ENCODE measurements at regions not wholly inside any gene's neighbourhood (a gene's known extent, or its start where the extent isn't known, plus 50 kb on each side); places are given as distances from the start of the nearest gene placed in this dataset.

GRCh38 chr4:181265370-181265769, 977.8 kb upstream of the TENM3 start:
- H3K27ac ChIP-seq (ENCODE audit: poor library complexity, severe bottlenecking) = no peak overlapping the region

GRCh38 chr4:181271116-181271640, 972.0 kb upstream of the TENM3 start:
- no peaks in the 10 kb centered on the region for H3K36me3 ChIP-seq (ENCODE audit: low read depth)
- H3K27me3 ChIP-seq (ENCODE audit: insufficient read depth, poor library complexity, severe bottlenecking) = no peaks in the 10 kb centered on the region
- no peaks in the 10 kb centered on the region for H3K9me3 ChIP-seq (ENCODE audit: severe bottlenecking)
- H3K4me3 ChIP-seq (ENCODE audit: severe bottlenecking) = no peak overlapping the region
- DNase-seq (ENCODE audit: low spot score) (no peak), ATAC-seq (ENCODE audit: low read depth) (no peak)
- no peaks in the 10 kb centered on the region for H3K4me1 ChIP-seq (ENCODE audit: insufficient read depth, poor library complexity, severe bottlenecking)
- no peak overlapping the region for H3K27ac ChIP-seq (ENCODE audit: poor library complexity, severe bottlenecking)
- TF ChIP-seq CTCF (IDR thresholded peaks at IDR 0.05; ENCODE audit: poor library complexity, severe bottlenecking) = no peak

More at GRCh38 chr4:181265370-181265769, 977.8 kb upstream of the TENM3 start:
- Histone ChIP-seq H3K36me3 (ENCODE audit: low read depth) (no peaks in the 10 kb centered on the region), H3K9me3 (ENCODE audit: severe bottlenecking) (no peaks in the 10 kb centered on the region), H3K4me1 (ENCODE audit: insufficient read depth, poor library complexity, severe bottlenecking) (no peaks in the 10 kb centered on the region), H3K4me3 (ENCODE audit: severe bottlenecking) (no peak overlapping the region), H3K27me3 (ENCODE audit: insufficient read depth, poor library complexity, severe bottlenecking) (no peaks in the 10 kb centered on the region)
- no peak for DNase-seq (ENCODE audit: low spot score)
- ATAC-seq (ENCODE audit: low read depth) = no peak
- no peak for TF ChIP-seq CTCF (IDR thresholded peaks at IDR 0.05; ENCODE audit: poor library complexity, severe bottlenecking)

- TF ChIP-seq CTCF (IDR thresholded peaks at IDR 0.05; ENCODE audit: poor library complexity, severe bottlenecking) = no peak
- ATAC-seq (ENCODE audit: low read depth) (no peak), DNase-seq (ENCODE audit: low spot score) (no peak)
- no peak overlapping the region for H3K27ac ChIP-seq (ENCODE audit: poor library complexity, severe bottlenecking)
- H3K9me3 ChIP-seq (ENCODE audit: severe bottlenecking) = no peaks in the 10 kb centered on the region
- H3K4me3 ChIP-seq (ENCODE audit: severe bottlenecking) = no peak overlapping the region
- no peaks in the 10 kb centered on the region for H3K36me3 ChIP-seq (ENCODE audit: low read depth)
- H3K4me1 ChIP-seq (ENCODE audit: insufficient read depth, poor library complexity, severe bottlenecking) = no peaks in the 10 kb centered on the region
- H3K27me3 ChIP-seq (ENCODE audit: insufficient read depth, poor library complexity, severe bottlenecking) = no peaks in the 10 kb centered on the region
Observed at GRCh38 chr4:181272422-181272821, 970.8 kb upstream of the TENM3 start.

- no peak overlapping the region for H3K4me3 ChIP-seq (ENCODE audit: severe bottlenecking)
- H3K27me3 ChIP-seq (ENCODE audit: insufficient read depth, poor library complexity, severe bottlenecking) = no peaks in the 10 kb centered on the region
- no peaks in the 10 kb centered on the region for H3K36me3 ChIP-seq (ENCODE audit: low read depth)
- ATAC-seq (ENCODE audit: low read depth) (peak; percentile 89), DNase-seq (ENCODE audit: low spot score) (no peak)
- no peaks in the 10 kb centered on the region for H3K9me3 ChIP-seq (ENCODE audit: severe bottlenecking)
- no peak overlapping the region for H3K27ac ChIP-seq (ENCODE audit: poor library complexity, severe bottlenecking)
- TF ChIP-seq CTCF (IDR thresholded peaks at IDR 0.05; ENCODE audit: poor library complexity, severe bottlenecking) = no peak
- H3K4me1 ChIP-seq (ENCODE audit: insufficient read depth, poor library complexity, severe bottlenecking) = peaks cover 6% of the 10 kb centered on the region
Observed at GRCh38 chr4:181278941-181279340, 964.3 kb upstream of the TENM3 start.

- Histone ChIP-seq H3K9me3 (ENCODE audit: severe bottlenecking) (no peaks in the 10 kb centered on the region), H3K27ac (ENCODE audit: poor library complexity, severe bottlenecking) (no peak overlapping the region), H3K4me1 (ENCODE audit: insufficient read depth, poor library complexity, severe bottlenecking) (peaks cover 6% of the 10 kb centered on the region), H3K4me3 (ENCODE audit: severe bottlenecking) (no peak overlapping the region), H3K36me3 (ENCODE audit: low read depth) (no peaks in the 10 kb centered on the region), H3K27me3 (ENCODE audit: insufficient read depth, poor library complexity, severe bottlenecking) (no peaks in the 10 kb centered on the region)
- TF ChIP-seq CTCF (IDR thresholded peaks at IDR 0.05; ENCODE audit: poor library complexity, severe bottlenecking) = no peak
- DNase-seq (ENCODE audit: low spot score) (no peak), ATAC-seq (ENCODE audit: low read depth) (no peak)
Observed at GRCh38 chr4:181281451-181281850, 961.8 kb upstream of the TENM3 start.

Measured in RWPE2 (cell line).